ENCODE measurements at regions not wholly inside any gene's neighbourhood (a gene's known extent, or its start where the extent isn't known, plus 50 kb on each side); places are given as distances from the start of the nearest gene placed in this dataset.

- Histone ChIP-seq H3K4me3 (peak overlapping the region in 1 of 3 donors; percentile 3), H3K9me3 (no peaks in the 10 kb centered on the region), H3K27ac (peak overlapping the region; percentile 73 to 93), H3K27me3 (no peaks in the 10 kb centered on the region), H3K36me3 (no peaks in the 10 kb centered on the region), H3K4me1 (no peaks in the 10 kb centered on the region)
- intact Hi-C loops (cut with DNase I; ENCODE audit: low total_unique reads), result loop anchor here (2.0 kb wide), 1 partner anchor 75 kb away; no protein-coding TSS in a partner anchor
- TF ChIP-seq POLR2A (IDR thresholded peaks at IDR 0.05), result no peak
- TF ChIP-seq POLR2AphosphoS5 (IDR thresholded peaks at IDR 0.05), result peak; percentile 74 to 93 (median 90)
- peak in 1 of 2 donors; percentile 56 for DNase-seq (ENCODE audit: low spot score in 2 of 2)
These were observed 136.3 kb upstream of the SERP2 start for GRCh38 chr13:44237276-44237767.

GRCh38 chr13:44237881-44238421 is 135.7 kb upstream of the SERP2 start:
- H3K27ac ChIP-seq, result peak overlapping the region; percentile 54 to 93
- no peak for TF ChIP-seq CTCF (IDR thresholded peaks at IDR 0.05)
- TF ChIP-seq POLR2A (IDR thresholded peaks at IDR 0.05), result no peak
- no peak for TF ChIP-seq POLR2AphosphoS5 (IDR thresholded peaks at IDR 0.05)
- no peak for DNase-seq (ENCODE audit: low spot score in 2 of 2)
- H3K9me3 ChIP-seq, result no peaks in the 10 kb centered on the region
- H3K4me3 ChIP-seq, result no peak overlapping the region
- no peaks in the 10 kb centered on the region for H3K36me3 ChIP-seq
- H3K27me3 ChIP-seq, result no peaks in the 10 kb centered on the region
- no peaks in the 10 kb centered on the region for H3K4me1 ChIP-seq
- intact Hi-C loops (cut with DNase I; ENCODE audit: low total_unique reads), result loop anchor here (2.0 kb wide), 1 partner anchor 75 kb away; no protein-coding TSS in a partner anchor

GRCh38 chr13:44240611-44241145 is 132.9 kb upstream of the SERP2 start:
- Histone ChIP-seq H3K27me3 (no peaks in the 10 kb centered on the region), H3K4me3 (no peak overlapping the region), H3K36me3 (no peaks in the 10 kb centered on the region), H3K9me3 (no peaks in the 10 kb centered on the region), H3K4me1 (no peaks in the 10 kb centered on the region), H3K27ac (no peak overlapping the region)
- intact Hi-C loops (cut with DNase I; ENCODE audit: low total_unique reads), result loop anchor here (10.0 kb wide), 1 partner anchor 1084 kb away; no protein-coding TSS in a partner anchor
- TF ChIP-seq POLR2A (IDR thresholded peaks at IDR 0.05) (no peak), POLR2AphosphoS5 (IDR thresholded peaks at IDR 0.05) (no peak), CTCF (IDR thresholded peaks at IDR 0.05) (no peak)
- DNase-seq (ENCODE audit: low spot score in 2 of 2), result no peak

- Histone ChIP-seq H3K27me3 (no peaks in the 10 kb centered on the region), H3K27ac (peak overlapping the region in 1 of 2 donors; percentile 46), H3K9me3 (no peaks in the 10 kb centered on the region), H3K36me3 (no peaks in the 10 kb centered on the region), H3K4me3 (no peak overlapping the region), H3K4me1 (no peaks in the 10 kb centered on the region)
- intact Hi-C loops (cut with DNase I; ENCODE audit: low total_unique reads), result loop anchor here (10.0 kb wide), 1 partner anchor 1083 kb away; no protein-coding TSS in a partner anchor
- TF ChIP-seq CTCF (IDR thresholded peaks at IDR 0.05), result no peak
- TF ChIP-seq POLR2A (IDR thresholded peaks at IDR 0.05), result no peak
- TF ChIP-seq POLR2AphosphoS5 (IDR thresholded peaks at IDR 0.05), result no peak
- no peak for DNase-seq (ENCODE audit: low spot score in 2 of 2)
These were observed 132.0 kb upstream of the SERP2 start for GRCh38 chr13:44241638-44242037.

- Histone ChIP-seq H3K27me3 (no peaks in the 10 kb centered on the region), H3K4me3 (no peak overlapping the region), H3K9me3 (no peaks in the 10 kb centered on the region), H3K36me3 (no peaks in the 10 kb centered on the region), H3K27ac (peak overlapping the region; percentile 60 to 64), H3K4me1 (no peaks in the 10 kb centered on the region)
- DNase-seq (ENCODE audit: low spot score in 2 of 2), result no peak
- intact Hi-C loops (cut with DNase I; ENCODE audit: low total_unique reads), result loop anchor here (10.0 kb wide), 1 partner anchor 1082 kb away; no protein-coding TSS in a partner anchor
- TF ChIP-seq POLR2AphosphoS5 (IDR thresholded peaks at IDR 0.05) (no peak), CTCF (IDR thresholded peaks at IDR 0.05) (no peak), POLR2A (IDR thresholded peaks at IDR 0.05) (no peak)
These were observed 130.9 kb upstream of the SERP2 start for GRCh38 chr13:44242766-44243165.
